ENCODE measurements at regions not wholly inside any gene's neighbourhood (a gene's known extent, or its start where the extent isn't known, plus 50 kb on each side); places are given as distances from the start of the nearest gene placed in this dataset.

DNA sequence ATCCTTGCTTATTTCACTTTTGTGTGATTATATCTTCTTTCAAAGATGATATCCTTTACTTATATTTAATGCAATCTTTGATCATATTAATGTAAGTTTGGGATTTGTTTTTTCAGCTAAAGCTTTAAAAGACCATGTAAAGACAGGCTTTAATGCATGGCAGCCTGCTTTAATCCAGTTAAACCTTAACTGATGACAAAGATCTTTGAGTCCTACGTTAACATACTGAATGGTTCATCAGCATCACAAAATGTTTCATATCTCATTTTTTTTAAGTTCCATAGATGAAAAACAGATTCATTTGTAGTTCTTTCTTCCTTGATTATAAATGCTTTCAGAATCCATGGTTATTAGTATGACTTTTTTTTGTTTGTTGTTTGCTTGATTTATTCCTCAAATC, 1102.8 kb downstream of the FSTL5 start:
- H3K4me3 ChIP-seq (ENCODE audit: low read depth, low read length) = no peak overlapping the region
- TF ChIP-seq, protein P1, sequence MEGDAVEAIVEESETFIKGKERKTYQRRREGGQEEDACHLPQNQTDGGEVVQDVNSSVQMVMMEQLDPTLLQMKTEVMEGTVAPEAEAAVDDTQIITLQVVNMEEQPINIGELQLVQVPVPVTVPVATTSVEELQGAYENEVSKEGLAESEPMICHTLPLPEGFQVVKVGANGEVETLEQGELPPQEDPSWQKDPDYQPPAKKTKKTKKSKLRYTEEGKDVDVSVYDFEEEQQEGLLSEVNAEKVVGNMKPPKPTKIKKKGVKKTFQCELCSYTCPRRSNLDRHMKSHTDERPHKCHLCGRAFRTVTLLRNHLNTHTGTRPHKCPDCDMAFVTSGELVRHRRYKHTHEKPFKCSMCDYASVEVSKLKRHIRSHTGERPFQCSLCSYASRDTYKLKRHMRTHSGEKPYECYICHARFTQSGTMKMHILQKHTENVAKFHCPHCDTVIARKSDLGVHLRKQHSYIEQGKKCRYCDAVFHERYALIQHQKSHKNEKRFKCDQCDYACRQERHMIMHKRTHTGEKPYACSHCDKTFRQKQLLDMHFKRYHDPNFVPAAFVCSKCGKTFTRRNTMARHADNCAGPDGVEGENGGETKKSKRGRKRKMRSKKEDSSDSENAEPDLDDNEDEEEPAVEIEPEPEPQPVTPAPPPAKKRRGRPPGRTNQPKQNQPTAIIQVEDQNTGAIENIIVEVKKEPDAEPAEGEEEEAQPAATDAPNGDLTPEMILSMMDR (IDR thresholded peaks at IDR 0.05; ENCODE audit: borderline replicate concordance, insufficient read depth, low read depth, low read length) = no peak

All from GM12875 (cell line).